RWPE2 (cell line): ENCODE measurements at regions not wholly inside any gene's neighbourhood (a gene's known extent, or its start where the extent isn't known, plus 50 kb on each side); places are given as distances from the start of the nearest gene placed in this dataset.
"Not testable (repeated sequence)": the region's sequence is repeated elsewhere in the genome, so short reads cannot be mapped to it uniquely, and the experiment has no call there.

Source experiments
- ATAC-seq: fragments of 200-7000 bp; cut with Tn5 transposase; 3 replicates; pipeline ENCODE4 v1.9.1; 2021; ENCODE audit warnings: low read depth
- DNase-seq: peaks from one replicate; pipeline ENCODE4 v3.0.0-alpha.2; 2020; ENCODE audit warnings: low spot score
- H3K27ac ChIP-seq: fragments of 450-650 bp; 2 replicates; pipeline ENCODE4 v1.5.1; 2017; ENCODE audit warnings: mild to moderate bottlenecking; ENCODE audit not compliant: poor library complexity, severe bottlenecking
- H3K27me3 ChIP-seq: fragments of 250-450 bp; sonication (Bioruptor Pico); 2 replicates; pipeline ENCODE4 v1.5.1; 2021; ENCODE audit warnings: mild to moderate bottlenecking, moderate library complexity; ENCODE audit not compliant: insufficient read depth, poor library complexity, severe bottlenecking
- H3K36me3 ChIP-seq: fragments of 250-450 bp; sonication (Bioruptor Pico); 2 replicates; pipeline ENCODE4 v1.5.1; 2020; ENCODE audit warnings: low read depth, mild to moderate bottlenecking, moderate library complexity
- H3K4me1 ChIP-seq: fragments of 250-450 bp; sonication (Bioruptor Pico); 2 replicates; pipeline ENCODE4 v1.5.1; 2021; ENCODE audit warnings: mild to moderate bottlenecking, moderate library complexity; ENCODE audit not compliant: insufficient read depth, poor library complexity, severe bottlenecking
- H3K4me3 ChIP-seq: fragments of 250-450 bp; sonication (Bioruptor Pico); 2 replicates; pipeline ENCODE4 v1.5.1; 2021; ENCODE audit warnings: mild to moderate bottlenecking, moderate library complexity; ENCODE audit not compliant: severe bottlenecking
- H3K9me3 ChIP-seq: fragments of 250-450 bp; sonication (Bioruptor Pico); 2 replicates; pipeline ENCODE4 v1.5.1; 2021; ENCODE audit warnings: mild to moderate bottlenecking, moderate library complexity; ENCODE audit not compliant: severe bottlenecking
- CTCF ChIP-seq: fragments of 450-650 bp; IDR thresholded peaks from one replicate; pipeline ENCODE4 v1.5.1; 2017; ENCODE audit warnings: mild to moderate bottlenecking, moderate library complexity; ENCODE audit not compliant: poor library complexity, severe bottlenecking

GRCh38 chr2:149765003-149765402 lies 177.4 kb upstream of the MMADHC start:
- H3K36me3 ChIP-seq, result no peaks in the 10 kb centered on the region
- TF ChIP-seq CTCF, result no peak
- H3K27me3 ChIP-seq, result no peaks in the 10 kb centered on the region
- H3K27ac ChIP-seq, result peak overlapping the region; percentile 12
- ATAC-seq (peak; percentile 52; the same call in 2 of the 3 replicates), DNase-seq (no peak)
- no peak overlapping the region for H3K4me3 ChIP-seq
- peaks cover 27% of the 10 kb centered on the region for H3K4me1 ChIP-seq
- no peaks in the 10 kb centered on the region for H3K9me3 ChIP-seq

DNA sequence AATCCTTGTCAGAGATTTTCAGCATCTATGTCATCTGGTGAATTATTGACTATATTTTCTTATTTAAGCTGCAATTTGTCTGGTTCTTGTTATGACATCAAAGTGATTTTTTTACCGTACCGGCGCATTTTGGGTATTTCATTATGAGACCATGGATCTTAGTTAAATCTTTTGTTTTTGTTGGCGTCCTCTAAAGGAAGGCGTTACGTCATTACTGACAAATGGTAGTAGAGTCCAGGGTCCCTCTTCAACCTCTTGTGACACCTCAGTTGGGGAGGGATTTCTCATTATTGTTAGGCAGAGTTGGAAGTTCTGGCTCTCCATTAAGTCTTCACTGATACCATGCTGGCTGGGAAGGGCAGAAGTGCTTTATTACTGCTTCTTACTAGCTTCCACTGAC lies 175.8 kb upstream of the MMADHC start:
- H3K36me3 ChIP-seq, result no peaks in the 10 kb centered on the region
- TF ChIP-seq CTCF, result no peak
- no peaks in the 10 kb centered on the region for H3K27me3 ChIP-seq
- ATAC-seq (no peak), DNase-seq (no peak)
- H3K4me3 ChIP-seq, result no peak overlapping the region
- peaks cover 12% of the 10 kb centered on the region for H3K4me1 ChIP-seq
- H3K27ac ChIP-seq, result no peak overlapping the region
- H3K9me3 ChIP-seq, result no peaks in the 10 kb centered on the region

DNA sequence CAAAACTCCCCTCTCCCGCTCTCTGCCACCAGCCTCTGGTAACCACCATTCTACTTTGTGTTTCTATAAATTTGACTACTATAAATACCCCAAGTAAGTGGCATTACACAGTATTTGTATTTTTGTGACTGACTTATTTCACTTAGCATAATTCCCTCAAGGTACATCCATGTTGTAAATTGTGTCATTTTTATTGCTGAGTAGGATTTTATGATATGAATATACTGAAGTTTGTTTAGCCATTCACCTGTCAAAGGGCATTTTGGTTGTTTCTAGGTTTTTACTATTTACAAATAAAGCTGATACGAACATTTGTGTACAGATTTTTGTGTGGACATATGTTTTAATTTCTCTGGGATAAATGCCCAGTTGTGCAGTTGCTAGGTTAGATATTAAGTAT lies 174.0 kb upstream of the MMADHC start:
- no peak overlapping the region for H3K4me3 ChIP-seq
- no peaks in the 10 kb centered on the region for H3K36me3 ChIP-seq
- no peaks in the 10 kb centered on the region for H3K4me1 ChIP-seq
- DNase-seq (no peak), ATAC-seq (no peak)
- no peak overlapping the region for H3K27ac ChIP-seq
- H3K9me3 ChIP-seq, result no peaks in the 10 kb centered on the region
- H3K27me3 ChIP-seq, result no peaks in the 10 kb centered on the region
- TF ChIP-seq CTCF, result no peak

DNA sequence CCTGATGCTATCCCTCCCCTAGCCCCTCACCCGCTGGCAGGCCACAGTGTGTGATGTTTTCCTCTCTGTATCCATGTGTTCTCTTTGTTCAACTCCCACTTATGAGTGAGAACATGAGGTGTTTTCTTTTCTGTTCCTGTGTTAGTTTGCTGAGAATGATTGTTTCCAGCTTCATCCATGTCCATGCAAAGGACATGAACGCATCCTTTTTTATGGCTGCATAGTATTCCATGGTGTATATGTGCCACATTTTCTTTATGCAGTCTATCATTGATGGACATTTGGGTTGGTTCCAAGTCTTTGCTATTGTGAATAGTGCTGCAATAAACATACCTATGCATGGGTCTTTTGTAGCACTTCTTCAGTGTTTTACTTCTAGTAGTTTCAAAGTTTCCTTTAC lies 171.8 kb upstream of the MMADHC start:
- H3K36me3 ChIP-seq, H3K4me1 ChIP-seq, H3K27me3 ChIP-seq, ATAC-seq, H3K9me3 ChIP-seq, DNase-seq, H3K27ac ChIP-seq, H3K4me3 ChIP-seq: not testable (repeated sequence)

GRCh38 chr2:149754722-149755121 lies 167.1 kb upstream of the MMADHC start:
- DNase-seq, H3K27me3 ChIP-seq, H3K36me3 ChIP-seq, ATAC-seq, H3K4me3 ChIP-seq, H3K9me3 ChIP-seq, H3K4me1 ChIP-seq, H3K27ac ChIP-seq: not testable (repeated sequence)

GRCh38 chr2:149747456-149747855 lies 159.9 kb upstream of the MMADHC start:
- no peak for ATAC-seq
- DNase-seq, result no peak
- Histone ChIP-seq H3K36me3 (no peaks in the 10 kb centered on the region), H3K9me3 (no peaks in the 10 kb centered on the region), H3K4me3 (no peak overlapping the region), H3K27ac (no peak overlapping the region), H3K4me1 (peaks cover 8% of the 10 kb centered on the region), H3K27me3 (no peaks in the 10 kb centered on the region)
- no peak for TF ChIP-seq CTCF
